Lower leg skin (tissue), 4 donors: ENCODE measurements at regions not wholly inside any gene's neighbourhood (a gene's known extent, or its start where the extent isn't known, plus 50 kb on each side); places are given as distances from the start of the nearest gene placed in this dataset.
"Not testable (repeated sequence)": the region's sequence is repeated elsewhere in the genome, so short reads cannot be mapped to it uniquely, and the experiment has no call there.

Experiments used
- DNase-seq, 2 donors: peaks; one replicate each; pipeline ENCODE4 v3.0.0-alpha.2; 2019; ENCODE audit warnings: low spot score in 2 of 2
- H3K4me3 ChIP-seq: fragments of 200-600 bp; sonication (generic); 2 replicates; pipeline ENCODE4 v1.5.1; 2017; ENCODE audit warnings: mild to moderate bottlenecking, low read depth; ENCODE audit not compliant: poor library complexity, severe bottlenecking
- CTCF ChIP-seq, 3 donors: fragments of 450-650 bp; IDR thresholded peaks; one replicate each; pipeline ENCODE4 v1.5.1; 2016; ENCODE audit warnings: antibody characterized with exemption in 3 of 3, mild to moderate bottlenecking in 3 of 3, moderate library complexity in 2 of 3
- POLR2A ChIP-seq, 2 donors: fragments of 450-650 bp; IDR thresholded peaks; one replicate each; pipeline ENCODE4 v1.6.1; 2016 to 2017; ENCODE audit warnings: antibody characterized with exemption in 2 of 2, mild to moderate bottlenecking in 1 of 2, moderate library complexity in 1 of 2
- WGBS, 2 donors: methylation state at CpG; one replicate each; pipeline ENCODE4 v1.1.5; 2018; 5-methylcytosine and 5-hydroxymethylcytosine counted together
- intact Hi-C: fragments of 100-400 bp; cut with DNase I; formaldehyde crosslinking; loops from one replicate; pipeline ENCODE4 v1.15.0; 2023; ENCODE audit warnings: low total_unique reads

GRCh38 chr4:130029442-130029841 lies 933.5 kb downstream of the C4orf33 start:
- DNase-seq = no peak
- intact Hi-C loops = no loop called here
- WGBS, 2 donors = 30 to 37% methylated on average over 1 of the region's 1 CpG
- no peak for TF ChIP-seq POLR2A (IDR thresholded peaks at IDR 0.05)
- TF ChIP-seq CTCF (IDR thresholded peaks at IDR 0.05) = no peak
- no peak overlapping the region for H3K4me3 ChIP-seq

GRCh38 chr4:130031858-130032257 lies 935.9 kb downstream of the C4orf33 start:
- no peak for DNase-seq
- intact Hi-C loops = no loop called here
- WGBS, 2 donors = 89 to 93% methylated on average over 4 of the region's 4 CpGs
- no peak for TF ChIP-seq POLR2A (IDR thresholded peaks at IDR 0.05)
- no peak for TF ChIP-seq CTCF (IDR thresholded peaks at IDR 0.05)
- H3K4me3 ChIP-seq = no peak overlapping the region

- WGBS, 2 donors = 85 to 96% methylated on average over 7 of the region's 7 CpGs
- DNase-seq, H3K4me3 ChIP-seq, intact Hi-C loops: not testable (repeated sequence)
Measured at GRCh38 chr4:130033657-130034056, 937.7 kb downstream of the C4orf33 start.

- no peak for DNase-seq
- intact Hi-C loops = no loop called here
- no peak for TF ChIP-seq POLR2A (IDR thresholded peaks at IDR 0.05)
- H3K4me3 ChIP-seq = no peak overlapping the region
Measured at GRCh38 chr4:130034876-130035275, 938.9 kb downstream of the C4orf33 start.

- 4% methylated on average over 1 of the region's 1 CpG for WGBS, 2 donors
- no peak overlapping the region for H3K4me3 ChIP-seq
- intact Hi-C loops = no loop called here
- no peak for TF ChIP-seq CTCF (IDR thresholded peaks at IDR 0.05)
- no peak for TF ChIP-seq POLR2A (IDR thresholded peaks at IDR 0.05)
- DNase-seq = no peak
Measured at GRCh38 chr4:130035391-130035790, 939.4 kb downstream of the C4orf33 start.

- WGBS, 2 donors = 95 to 96% methylated on average over 13 of the region's 13 CpGs
- H3K4me3 ChIP-seq, intact Hi-C loops, DNase-seq: not testable (repeated sequence)
Measured at GRCh38 chr4:130037866-130038265, 941.9 kb downstream of the C4orf33 start.

GRCh38 chr4:130038540-130038939 lies 942.6 kb downstream of the C4orf33 start:
- intact Hi-C loops, DNase-seq, H3K4me3 ChIP-seq: not testable (repeated sequence)
- 91 to 95% methylated on average over 31 of the region's 32 CpGs for WGBS, 2 donors

- no peak overlapping the region for H3K4me3 ChIP-seq
- no peak for TF ChIP-seq CTCF (IDR thresholded peaks at IDR 0.05)
- TF ChIP-seq POLR2A (IDR thresholded peaks at IDR 0.05) = no peak
- intact Hi-C loops = no loop called here
- DNase-seq = no peak
- WGBS, 2 donors = 43 to 52% methylated on average over 1 of the region's 1 CpG
Measured at GRCh38 chr4:130043732-130044160, 947.8 kb downstream of the C4orf33 start.
